ES-I3 (cell line): ENCODE measurements at regions not wholly inside any gene's neighbourhood (a gene's known extent, or its start where the extent isn't known, plus 50 kb on each side); places are given as distances from the start of the nearest gene placed in this dataset.

ENCODE experiments used
- H3K36me3 ChIP-seq: 2 replicates; pipeline ENCODE4 v1.6.1; 2013; ENCODE audit warnings: mild to moderate bottlenecking, low read length, control low read depth, moderate library complexity; ENCODE audit not compliant: insufficient read depth
- H3K4me1 ChIP-seq: 2 replicates; pipeline ENCODE4 v1.6.1; 2013; ENCODE audit warnings: mild to moderate bottlenecking, control low read depth, low read length; ENCODE audit not compliant: insufficient read depth
- H3K9ac ChIP-seq: 2 replicates; pipeline ENCODE4 v1.6.1; 2013; ENCODE audit warnings: low read depth, mild to moderate bottlenecking, low read length, moderate library complexity
- H3K9me3 ChIP-seq: 2 replicates; pipeline ENCODE4 v1.6.1; 2013; ENCODE audit warnings: mild to moderate bottlenecking, low read length, moderate library complexity; ENCODE audit not compliant: control insufficient read depth, insufficient read depth

GRCh38 chr3:159082519-159082918 is 280.7 kb downstream of the MFSD1 start:
- Histone ChIP-seq H3K9ac (no peak overlapping the region), H3K9me3 (no peaks in the 10 kb centered on the region)

GRCh38 chr3:159091936-159092335 is 290.1 kb downstream of the MFSD1 start:
- H3K9ac ChIP-seq = no peak overlapping the region
- H3K36me3 ChIP-seq = no peaks in the 10 kb centered on the region
- H3K9me3 ChIP-seq = no peaks in the 10 kb centered on the region
- no peaks in the 10 kb centered on the region for H3K4me1 ChIP-seq

More at GRCh38 chr3:159082519-159082918, 280.7 kb downstream of the MFSD1 start:
- Histone ChIP-seq H3K4me1 (no peaks in the 10 kb centered on the region), H3K36me3 (no peaks in the 10 kb centered on the region)

- Histone ChIP-seq H3K4me1 (no peaks in the 10 kb centered on the region; the same call in 1 of the 2 replicates), H3K36me3 (no peaks in the 10 kb centered on the region), H3K9ac (no peak overlapping the region), H3K9me3 (no peaks in the 10 kb centered on the region)
Observed at GRCh38 chr3:159102001-159102400, 300.1 kb downstream of the MFSD1 start.

- H3K9me3 ChIP-seq = no peaks in the 10 kb centered on the region
- no peaks in the 10 kb centered on the region for H3K4me1 ChIP-seq
- no peaks in the 10 kb centered on the region for H3K36me3 ChIP-seq
- H3K9ac ChIP-seq = no peak overlapping the region
Observed at GRCh38 chr3:159112724-159113123, 310.9 kb downstream of the MFSD1 start.

GRCh38 chr3:159113221-159113875 is 311.5 kb downstream of the MFSD1 start:
- Histone ChIP-seq H3K4me1 (no peaks in the 10 kb centered on the region), H3K9me3 (no peaks in the 10 kb centered on the region), H3K9ac (no peak overlapping the region)

GRCh38 chr3:159114582-159114981 is 312.7 kb downstream of the MFSD1 start:
- Histone ChIP-seq H3K4me1 (no peaks in the 10 kb centered on the region), H3K9me3 (no peaks in the 10 kb centered on the region), H3K9ac (no peak overlapping the region), H3K36me3 (no peaks in the 10 kb centered on the region)

More at GRCh38 chr3:159113221-159113875, 311.5 kb downstream of the MFSD1 start:
- no peaks in the 10 kb centered on the region for H3K36me3 ChIP-seq

- Histone ChIP-seq H3K9ac (no peak overlapping the region), H3K36me3 (no peaks in the 10 kb centered on the region), H3K9me3 (no peaks in the 10 kb centered on the region), H3K4me1 (no peaks in the 10 kb centered on the region)
Observed at GRCh38 chr3:159123877-159124276, 322.0 kb downstream of the MFSD1 start.

- Histone ChIP-seq H3K9me3 (no peaks in the 10 kb centered on the region), H3K36me3 (no peaks in the 10 kb centered on the region), H3K4me1 (no peaks in the 10 kb centered on the region), H3K9ac (no peak overlapping the region)
Observed at GRCh38 chr3:159126261-159127020, 324.6 kb downstream of the MFSD1 start.

GRCh38 chr3:159127021-159127392 is 325.2 kb downstream of the MFSD1 start:
- Histone ChIP-seq H3K36me3 (no peaks in the 10 kb centered on the region), H3K9me3 (no peaks in the 10 kb centered on the region), H3K9ac (no peak overlapping the region), H3K4me1 (no peaks in the 10 kb centered on the region)

- no peak overlapping the region for H3K9ac ChIP-seq
- H3K36me3 ChIP-seq = no peaks in the 10 kb centered on the region
- H3K9me3 ChIP-seq = no peaks in the 10 kb centered on the region
- no peaks in the 10 kb centered on the region for H3K4me1 ChIP-seq
Observed at GRCh38 chr3:159128628-159129027, 326.8 kb downstream of the MFSD1 start.

- Histone ChIP-seq H3K36me3 (no peaks in the 10 kb centered on the region), H3K9me3 (no peaks in the 10 kb centered on the region), H3K4me1 (no peaks in the 10 kb centered on the region), H3K9ac (no peak overlapping the region)
Observed at GRCh38 chr3:159130108-159130507, 328.3 kb downstream of the MFSD1 start.

- Histone ChIP-seq H3K4me1 (no peaks in the 10 kb centered on the region), H3K36me3 (no peaks in the 10 kb centered on the region), H3K9ac (no peak overlapping the region), H3K9me3 (no peaks in the 10 kb centered on the region)
Observed at GRCh38 chr3:159131376-159131775, 329.5 kb downstream of the MFSD1 start.

- Histone ChIP-seq H3K36me3 (no peaks in the 10 kb centered on the region), H3K4me1 (no peaks in the 10 kb centered on the region), H3K9me3 (no peaks in the 10 kb centered on the region), H3K9ac (no peak overlapping the region)
Observed at GRCh38 chr3:159137949-159138348, 336.1 kb downstream of the MFSD1 start.

GRCh38 chr3:159139326-159139725 is 337.5 kb downstream of the MFSD1 start:
- H3K9me3 ChIP-seq = no peaks in the 10 kb centered on the region
- no peaks in the 10 kb centered on the region for H3K36me3 ChIP-seq
- no peak overlapping the region for H3K9ac ChIP-seq
- no peaks in the 10 kb centered on the region for H3K4me1 ChIP-seq

- Histone ChIP-seq H3K36me3 (no peaks in the 10 kb centered on the region), H3K9me3 (no peaks in the 10 kb centered on the region), H3K4me1 (no peaks in the 10 kb centered on the region), H3K9ac (no peak overlapping the region)
Observed at GRCh38 chr3:159144472-159144871, 342.6 kb downstream of the MFSD1 start.
